ENCODE measurements at regions not wholly inside any gene's neighbourhood (a gene's known extent, or its start where the extent isn't known, plus 50 kb on each side); places are given as distances from the start of the nearest gene placed in this dataset.

- no peak for DNase-seq
- intact Hi-C loops (cut with DNase I; ENCODE audit: low total_unique reads): loop anchor here (1.0 to 10.0 kb wide), 4 partner anchors 267 to 1017 kb away; partner anchors contain the start of genes CPEB4 and NSG2
- H3K4me3 ChIP-seq: peak overlapping the region in 3 of 4 donors; percentile 36 to 59 (median 38)
- no peaks in the 10 kb centered on the region for H3K36me3 ChIP-seq
- in situ Hi-C loops (cut with MboI; ENCODE audit: low sequenced_read_pairs in 4 of 4): loop anchor here (25.0 kb wide), 3 partner anchors 275 to 1025 kb away; partner anchors contain the start of genes BOD1 (in 4 of the 4) and NSG2 (in 2 of the 4)
- H3K9me3 ChIP-seq: no peaks in the 10 kb centered on the region
- TF ChIP-seq CTCF (IDR thresholded peaks at IDR 0.05 in 4 of 5, conservative IDR thresholded peaks at IDR 0.05 in 1 of 5): peak in 1 of 5 experiments; percentile 4
- no peak for TF ChIP-seq POLR2A (IDR thresholded peaks at IDR 0.05)
- H3K27me3 ChIP-seq: no peaks in the 10 kb centered on the region
- peaks cover 15 to 19% of the 10 kb centered on the region in 2 donors for H3K4me1 ChIP-seq
- H3K27ac ChIP-seq: no peak overlapping the region
- ATAC-seq: no peak
Observed at GRCh38 chr5:174312270-174312617, 266.7 kb downstream of the NSG2 start.

- Histone ChIP-seq H3K4me1 (peaks cover 15 to 19% of the 10 kb centered on the region in 2 donors), H3K27me3 (no peaks in the 10 kb centered on the region), H3K4me3 (no peak overlapping the region), H3K27ac (no peak overlapping the region), H3K9me3 (no peaks in the 10 kb centered on the region), H3K36me3 (no peaks in the 10 kb centered on the region)
- DNase-seq: no peak
- TF ChIP-seq CTCF (IDR thresholded peaks at IDR 0.05 in 4 of 5, conservative IDR thresholded peaks at IDR 0.05 in 1 of 5): no peak
- TF ChIP-seq POLR2A (IDR thresholded peaks at IDR 0.05): no peak
- in situ Hi-C loops (cut with MboI; ENCODE audit: low sequenced_read_pairs in 4 of 4) (loop anchor here (25.0 kb wide), 3 partner anchors 275 to 1025 kb away; partner anchors contain the start of genes BOD1 (in 4 of the 4) and NSG2 (in 2 of the 4)), intact Hi-C loops (cut with DNase I; ENCODE audit: low total_unique reads) (loop anchor here (1.0 to 10.0 kb wide), 4 partner anchors 267 to 1018 kb away; partner anchors contain the start of genes CPEB4 and NSG2)
- no peak for ATAC-seq
Observed at GRCh38 chr5:174312641-174313040, 267.1 kb downstream of the NSG2 start.

GRCh38 chr5:174313615-174314014 is 268.1 kb downstream of the NSG2 start:
- peaks cover 15 to 19% of the 10 kb centered on the region in 2 donors for H3K4me1 ChIP-seq
- H3K9me3 ChIP-seq: no peaks in the 10 kb centered on the region
- no peak overlapping the region for H3K4me3 ChIP-seq
- H3K27ac ChIP-seq: no peak overlapping the region
- H3K36me3 ChIP-seq: no peaks in the 10 kb centered on the region
- in situ Hi-C loops (cut with MboI; ENCODE audit: low sequenced_read_pairs in 4 of 4): loop anchor here (25.0 kb wide), 3 partner anchors 276 to 1026 kb away; partner anchors contain the start of genes BOD1 (in 4 of the 4) and NSG2 (in 2 of the 4)
- DNase-seq (no peak), ATAC-seq (no peak)
- no peaks in the 10 kb centered on the region for H3K27me3 ChIP-seq
- intact Hi-C loops (cut with DNase I; ENCODE audit: low total_unique reads): loop anchor here (5.0 to 10.0 kb wide), 3 partner anchors 336 to 1019 kb away; partner anchors contain the start of gene CPEB4
- no peak for TF ChIP-seq POLR2A (IDR thresholded peaks at IDR 0.05)
- no peak for TF ChIP-seq CTCF (IDR thresholded peaks at IDR 0.05 in 4 of 5, conservative IDR thresholded peaks at IDR 0.05 in 1 of 5)

GRCh38 chr5:174314261-174314660 is 268.8 kb downstream of the NSG2 start:
- no peak for ATAC-seq
- Histone ChIP-seq H3K4me3 (no peak overlapping the region), H3K27ac (no peak overlapping the region), H3K9me3 (no peaks in the 10 kb centered on the region), H3K36me3 (no peaks in the 10 kb centered on the region), H3K4me1 (peaks cover 15 to 16% of the 10 kb centered on the region in 2 donors), H3K27me3 (no peaks in the 10 kb centered on the region)
- no peak for DNase-seq
- no peak for TF ChIP-seq POLR2A (IDR thresholded peaks at IDR 0.05)
- no peak for TF ChIP-seq CTCF (IDR thresholded peaks at IDR 0.05 in 4 of 5, conservative IDR thresholded peaks at IDR 0.05 in 1 of 5)
- intact Hi-C loops (cut with DNase I; ENCODE audit: low total_unique reads) (loop anchor here (5.0 to 10.0 kb wide), 3 partner anchors 337 to 1019 kb away; partner anchors contain the start of gene CPEB4), in situ Hi-C loops (cut with MboI; ENCODE audit: low sequenced_read_pairs in 4 of 4) (loop anchor here (25.0 kb wide), 3 partner anchors 277 to 1027 kb away; partner anchors contain the start of genes BOD1 (in 4 of the 4) and NSG2 (in 2 of the 4))

Measured in gastrocnemius medialis (tissue), 4 donors.